Glutamatergic neuron (in vitro differentiated cells): ENCODE measurements at regions not wholly inside any gene's neighbourhood (a gene's known extent, or its start where the extent isn't known, plus 50 kb on each side); places are given as distances from the start of the nearest gene placed in this dataset.
"Not testable (repeated sequence)": the region's sequence is repeated elsewhere in the genome, so short reads cannot be mapped to it uniquely, and the experiment has no call there.

Experiments
- DNase-seq: peaks from one replicate; pipeline ENCODE4 v3.0.0; 2022
- H3K27ac Mint-ChIP-seq: one replicate; pipeline ENCODE4 v1.8.0; 2020; ENCODE audit warnings: mild to moderate bottlenecking, mixed read lengths, inconsistent platforms; ENCODE audit not compliant: unreplicated experiment
- H3K27me3 Mint-ChIP-seq: one replicate; pipeline ENCODE4 v1.8.0; 2020; ENCODE audit warnings: mild to moderate bottlenecking, moderate library complexity, mixed read lengths, inconsistent platforms; ENCODE audit not compliant: unreplicated experiment
- H3K36me3 Mint-ChIP-seq: one replicate; pipeline ENCODE4 v1.8.0; 2020; ENCODE audit warnings: mild to moderate bottlenecking, mixed read lengths, inconsistent platforms; ENCODE audit not compliant: unreplicated experiment
- H3K4me1 Mint-ChIP-seq: one replicate; pipeline ENCODE4 v1.8.0; 2020; ENCODE audit warnings: mild to moderate bottlenecking, low read depth, mixed read lengths, inconsistent platforms; ENCODE audit not compliant: unreplicated experiment
- H3K4me3 Mint-ChIP-seq: one replicate; pipeline ENCODE4 v1.8.0; 2020; ENCODE audit warnings: mild to moderate bottlenecking, mixed read lengths, inconsistent platforms; ENCODE audit not compliant: unreplicated experiment
- H3K9me3 Mint-ChIP-seq: one replicate; pipeline ENCODE4 v1.8.0; 2020; ENCODE audit warnings: mild to moderate bottlenecking, moderate library complexity, mixed read lengths, inconsistent platforms; ENCODE audit not compliant: unreplicated experiment
- TF ChIP-seq, protein P1 (sequence below): fragments of 200-600 bp; sonication (generic); IDR thresholded peaks from one replicate; pipeline ENCODE4 v1.5.0; 2021; ENCODE audit not compliant: partially characterized antibody, unreplicated experiment

DNA sequence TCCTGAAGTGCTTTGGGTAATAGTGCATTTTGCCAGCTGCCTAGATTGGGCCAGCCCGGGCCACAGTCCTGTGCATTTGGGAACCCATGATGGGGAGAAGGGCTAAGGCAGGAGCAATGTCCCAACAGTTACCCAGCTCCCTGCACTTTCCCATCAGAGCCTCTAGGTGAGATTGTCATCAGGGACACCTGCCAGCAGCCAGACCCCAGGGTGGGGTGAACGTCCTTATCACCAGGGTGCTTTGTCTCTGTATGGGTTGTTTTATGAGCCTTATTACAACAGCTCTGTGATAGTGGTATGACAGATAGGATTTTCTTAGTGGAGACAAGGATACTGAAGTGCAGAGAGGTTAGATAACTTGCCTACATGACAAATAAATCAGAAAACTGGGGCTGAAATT is 365.7 kb downstream of the OSTF1 start:
- Mint-ChIP-seq H3K9me3 (no peaks in the 10 kb centered on the region), H3K27me3 (no peaks in the 10 kb centered on the region), H3K27ac (no peak overlapping the region), H3K4me1 (peaks cover 3% of the 10 kb centered on the region), H3K36me3 (no peaks in the 10 kb centered on the region), H3K4me3 (no peak overlapping the region)
- DNase-seq, result no peak
- TF ChIP-seq, protein P1, sequence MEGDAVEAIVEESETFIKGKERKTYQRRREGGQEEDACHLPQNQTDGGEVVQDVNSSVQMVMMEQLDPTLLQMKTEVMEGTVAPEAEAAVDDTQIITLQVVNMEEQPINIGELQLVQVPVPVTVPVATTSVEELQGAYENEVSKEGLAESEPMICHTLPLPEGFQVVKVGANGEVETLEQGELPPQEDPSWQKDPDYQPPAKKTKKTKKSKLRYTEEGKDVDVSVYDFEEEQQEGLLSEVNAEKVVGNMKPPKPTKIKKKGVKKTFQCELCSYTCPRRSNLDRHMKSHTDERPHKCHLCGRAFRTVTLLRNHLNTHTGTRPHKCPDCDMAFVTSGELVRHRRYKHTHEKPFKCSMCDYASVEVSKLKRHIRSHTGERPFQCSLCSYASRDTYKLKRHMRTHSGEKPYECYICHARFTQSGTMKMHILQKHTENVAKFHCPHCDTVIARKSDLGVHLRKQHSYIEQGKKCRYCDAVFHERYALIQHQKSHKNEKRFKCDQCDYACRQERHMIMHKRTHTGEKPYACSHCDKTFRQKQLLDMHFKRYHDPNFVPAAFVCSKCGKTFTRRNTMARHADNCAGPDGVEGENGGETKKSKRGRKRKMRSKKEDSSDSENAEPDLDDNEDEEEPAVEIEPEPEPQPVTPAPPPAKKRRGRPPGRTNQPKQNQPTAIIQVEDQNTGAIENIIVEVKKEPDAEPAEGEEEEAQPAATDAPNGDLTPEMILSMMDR, result no peak

DNA sequence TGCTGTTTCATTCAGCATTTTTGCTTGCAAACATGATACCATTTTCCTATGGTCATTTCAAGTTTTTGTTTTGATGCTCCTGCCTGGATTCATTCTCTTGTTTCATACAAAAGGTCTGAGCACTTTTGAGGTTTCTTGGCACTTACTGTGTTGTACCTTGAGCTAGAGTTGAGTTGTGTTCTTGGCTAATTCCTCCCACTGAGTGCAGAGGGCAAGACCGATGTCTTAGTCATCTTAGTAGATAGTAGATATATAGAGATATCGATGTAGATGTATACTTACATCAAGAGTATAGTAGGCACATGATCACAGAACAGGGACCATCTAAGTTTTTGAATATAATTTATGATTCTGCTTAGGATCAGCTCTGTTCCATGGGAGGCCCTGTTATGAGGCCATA is 366.6 kb downstream of the OSTF1 start:
- no peaks in the 10 kb centered on the region for H3K27me3 Mint-ChIP-seq
- TF ChIP-seq, protein P1, result no peak
- no peak overlapping the region for H3K4me3 Mint-ChIP-seq
- no peaks in the 10 kb centered on the region for H3K9me3 Mint-ChIP-seq
- H3K27ac Mint-ChIP-seq, result no peak overlapping the region
- H3K4me1 Mint-ChIP-seq, result peaks cover 3% of the 10 kb centered on the region
- DNase-seq, result no peak
- no peaks in the 10 kb centered on the region for H3K36me3 Mint-ChIP-seq

DNA sequence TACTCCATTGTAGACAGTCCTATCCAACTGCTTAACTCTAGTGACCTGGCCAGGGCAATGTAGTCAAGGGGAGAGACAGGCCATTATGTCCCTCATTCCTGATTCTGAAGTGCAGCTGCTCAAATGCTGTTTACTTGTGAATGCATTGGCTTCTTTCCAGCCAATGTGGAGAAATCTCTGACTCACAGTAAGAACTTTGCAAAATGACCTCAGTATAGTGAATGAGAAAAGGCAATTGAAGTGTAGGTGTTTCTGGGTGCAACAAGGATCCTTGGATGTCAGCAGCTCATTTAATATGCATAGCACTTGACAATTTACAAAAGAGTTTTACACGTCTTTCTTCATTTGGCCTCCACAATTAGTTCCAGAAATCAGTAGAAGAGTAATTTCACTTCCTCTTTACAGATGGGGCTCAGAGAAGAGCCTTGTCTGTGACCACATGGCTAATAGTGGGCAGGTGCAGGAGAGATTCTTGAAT is 367.2 kb downstream of the OSTF1 start:
- no peaks in the 10 kb centered on the region for H3K36me3 Mint-ChIP-seq
- peaks cover 3% of the 10 kb centered on the region for H3K4me1 Mint-ChIP-seq
- no peaks in the 10 kb centered on the region for H3K9me3 Mint-ChIP-seq
- TF ChIP-seq, protein P1, result no peak
- H3K27me3 Mint-ChIP-seq, result no peaks in the 10 kb centered on the region
- H3K4me3 Mint-ChIP-seq, result no peak overlapping the region
- DNase-seq, result no peak
- H3K27ac Mint-ChIP-seq, result no peak overlapping the region

DNA sequence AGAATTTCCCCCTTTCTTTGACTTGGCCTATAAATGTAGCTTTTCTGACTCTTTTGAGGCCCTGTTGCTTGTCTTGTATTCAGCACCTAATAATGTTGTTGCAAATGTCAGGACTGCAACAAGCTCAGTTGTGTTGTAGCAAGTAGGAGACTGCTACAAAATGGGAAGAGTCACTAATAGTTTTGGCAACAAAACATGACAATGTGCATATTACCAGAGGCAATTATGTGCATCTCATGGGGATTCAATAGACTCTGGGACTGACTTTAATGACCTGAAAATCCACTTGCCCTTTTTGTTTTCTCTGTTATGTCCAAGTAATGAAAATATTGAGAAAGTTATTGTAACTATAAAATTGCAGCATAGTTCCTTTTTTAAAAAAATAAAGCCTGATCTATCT is 368.4 kb downstream of the OSTF1 start:
- DNase-seq, result no peak
- H3K9me3 Mint-ChIP-seq, result no peaks in the 10 kb centered on the region
- no peak overlapping the region for H3K27ac Mint-ChIP-seq
- H3K4me3 Mint-ChIP-seq, result no peak overlapping the region
- H3K27me3 Mint-ChIP-seq, result no peaks in the 10 kb centered on the region
- TF ChIP-seq, protein P1, result no peak
- H3K36me3 Mint-ChIP-seq, result no peaks in the 10 kb centered on the region
- peaks cover 3% of the 10 kb centered on the region for H3K4me1 Mint-ChIP-seq

DNA sequence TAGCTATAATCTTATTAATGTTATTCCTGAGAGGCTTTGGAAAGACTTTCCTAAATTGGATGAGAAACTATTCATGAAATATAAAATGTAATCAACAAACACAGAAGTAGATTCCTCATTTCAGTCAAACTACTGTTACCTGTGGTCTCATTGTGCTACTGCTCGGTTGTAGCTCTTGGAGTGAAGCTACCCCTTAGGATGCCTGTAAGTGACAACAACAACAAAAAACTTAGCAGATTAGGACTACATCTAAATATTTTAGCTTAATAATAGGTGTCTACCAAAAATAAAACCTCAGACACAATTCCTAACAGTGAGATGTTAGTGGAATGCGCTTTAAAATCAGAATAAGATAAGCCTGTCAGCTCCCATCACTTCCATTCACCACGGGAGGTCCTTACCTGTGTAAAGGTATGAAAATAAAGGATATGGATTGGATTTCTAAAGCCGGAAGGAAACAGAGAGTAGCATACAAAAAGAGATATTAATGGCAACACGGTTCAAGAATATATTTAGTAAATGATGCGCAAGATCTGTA is 369.2 kb downstream of the OSTF1 start:
- peaks cover 3% of the 10 kb centered on the region for H3K4me1 Mint-ChIP-seq
- H3K27me3 Mint-ChIP-seq, result no peaks in the 10 kb centered on the region
- DNase-seq, result no peak
- no peaks in the 10 kb centered on the region for H3K9me3 Mint-ChIP-seq
- H3K27ac Mint-ChIP-seq, result no peak overlapping the region
- no peak overlapping the region for H3K4me3 Mint-ChIP-seq
- H3K36me3 Mint-ChIP-seq, result no peaks in the 10 kb centered on the region
- TF ChIP-seq, protein P1, result no peak

DNA sequence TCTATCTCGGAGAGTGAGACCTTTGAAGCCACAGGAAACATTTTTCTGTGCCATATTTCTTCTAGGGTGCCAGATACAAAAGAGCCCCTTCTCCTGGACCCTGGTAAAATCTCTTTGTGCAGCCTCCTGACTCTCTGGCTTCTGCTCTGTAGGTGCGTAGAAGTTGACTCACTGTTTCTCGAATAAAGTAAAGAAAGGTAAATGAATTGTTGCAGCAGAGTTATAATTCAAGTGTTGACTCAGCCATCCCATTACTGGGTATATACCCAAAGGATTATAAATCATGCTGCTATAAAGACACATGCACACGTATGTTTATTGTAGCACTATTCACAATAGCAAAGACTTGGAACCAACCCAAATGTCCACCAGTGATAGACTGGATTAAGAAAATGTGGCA is 371.0 kb downstream of the OSTF1 start:
- not testable (repeated sequence) for H3K4me1 Mint-ChIP-seq, H3K27ac Mint-ChIP-seq, H3K27me3 Mint-ChIP-seq, H3K36me3 Mint-ChIP-seq, H3K4me3 Mint-ChIP-seq, DNase-seq, H3K9me3 Mint-ChIP-seq
